Tibial nerve (tissue), 4 donors: ENCODE measurements at regions not wholly inside any gene's neighbourhood (a gene's known extent, or its start where the extent isn't known, plus 50 kb on each side); places are given as distances from the start of the nearest gene placed in this dataset.

Experiments
- EP300 ChIP-seq, 2 donors: sonication (generic); formaldehyde crosslinking; IDR thresholded peaks; one replicate each; pipeline ENCODE4 v1.6.1; 2017; ENCODE audit warnings: antibody characterized with exemption in 2 of 2, mild to moderate bottlenecking in 1 of 2
- TF ChIP-seq, protein P1 (sequence below), 5 experiments: fragments of 200-600 bp in 3 of 5; fragments of 450-650 bp in 2 of 5; sonication (generic) in 3 of 5; IDR thresholded peaks; one replicate each; pipeline ENCODE4 v1.5.1; 2016 to 2019; ENCODE audit warnings: antibody characterized with exemption in 5 of 5, mild to moderate bottlenecking in 3 of 5, moderate library complexity in 2 of 5

DNA sequence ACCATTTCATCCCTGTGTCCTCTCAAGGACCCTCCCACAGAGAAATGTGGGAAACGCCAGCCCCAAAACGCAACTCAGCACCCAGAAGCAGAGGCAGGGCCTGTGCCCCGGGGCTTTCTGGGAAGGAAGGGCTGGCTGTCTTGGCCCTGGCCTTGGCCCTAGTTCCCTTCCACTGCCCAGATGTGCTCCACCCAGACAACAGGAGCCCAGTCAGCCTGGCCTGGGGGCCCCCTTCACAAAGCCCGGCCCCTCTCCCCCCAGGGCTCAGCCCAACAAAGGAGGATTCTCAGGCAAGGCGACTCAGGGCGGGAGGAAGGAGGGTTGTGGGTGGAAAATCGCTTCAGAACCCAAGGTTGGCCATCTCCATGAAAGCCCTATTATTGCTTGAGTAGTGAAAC is 82.5 kb downstream of the PJA1 start:
- TF ChIP-seq, protein P1, sequence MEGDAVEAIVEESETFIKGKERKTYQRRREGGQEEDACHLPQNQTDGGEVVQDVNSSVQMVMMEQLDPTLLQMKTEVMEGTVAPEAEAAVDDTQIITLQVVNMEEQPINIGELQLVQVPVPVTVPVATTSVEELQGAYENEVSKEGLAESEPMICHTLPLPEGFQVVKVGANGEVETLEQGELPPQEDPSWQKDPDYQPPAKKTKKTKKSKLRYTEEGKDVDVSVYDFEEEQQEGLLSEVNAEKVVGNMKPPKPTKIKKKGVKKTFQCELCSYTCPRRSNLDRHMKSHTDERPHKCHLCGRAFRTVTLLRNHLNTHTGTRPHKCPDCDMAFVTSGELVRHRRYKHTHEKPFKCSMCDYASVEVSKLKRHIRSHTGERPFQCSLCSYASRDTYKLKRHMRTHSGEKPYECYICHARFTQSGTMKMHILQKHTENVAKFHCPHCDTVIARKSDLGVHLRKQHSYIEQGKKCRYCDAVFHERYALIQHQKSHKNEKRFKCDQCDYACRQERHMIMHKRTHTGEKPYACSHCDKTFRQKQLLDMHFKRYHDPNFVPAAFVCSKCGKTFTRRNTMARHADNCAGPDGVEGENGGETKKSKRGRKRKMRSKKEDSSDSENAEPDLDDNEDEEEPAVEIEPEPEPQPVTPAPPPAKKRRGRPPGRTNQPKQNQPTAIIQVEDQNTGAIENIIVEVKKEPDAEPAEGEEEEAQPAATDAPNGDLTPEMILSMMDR (IDR thresholded peaks at IDR 0.05) = no peak
- TF ChIP-seq EP300 (IDR thresholded peaks at IDR 0.05) = no peak
